Jurkat, Clone E6-1 (cell line): ENCODE measurements at regions not wholly inside any gene's neighbourhood (a gene's known extent, or its start where the extent isn't known, plus 50 kb on each side); places are given as distances from the start of the nearest gene placed in this dataset.

ENCODE experiments used
- DNase-seq: peaks from one replicate; pipeline ENCODE4 v3.0.0-alpha.2; 2011; ENCODE audit warnings: low read depth, low spot score
- H3K4me3 ChIP-seq: 2 replicates; pipeline ENCODE4 v1.5.1; 2011; ENCODE audit warnings: mild to moderate bottlenecking, low read length, control low read depth, moderate library complexity

DNA sequence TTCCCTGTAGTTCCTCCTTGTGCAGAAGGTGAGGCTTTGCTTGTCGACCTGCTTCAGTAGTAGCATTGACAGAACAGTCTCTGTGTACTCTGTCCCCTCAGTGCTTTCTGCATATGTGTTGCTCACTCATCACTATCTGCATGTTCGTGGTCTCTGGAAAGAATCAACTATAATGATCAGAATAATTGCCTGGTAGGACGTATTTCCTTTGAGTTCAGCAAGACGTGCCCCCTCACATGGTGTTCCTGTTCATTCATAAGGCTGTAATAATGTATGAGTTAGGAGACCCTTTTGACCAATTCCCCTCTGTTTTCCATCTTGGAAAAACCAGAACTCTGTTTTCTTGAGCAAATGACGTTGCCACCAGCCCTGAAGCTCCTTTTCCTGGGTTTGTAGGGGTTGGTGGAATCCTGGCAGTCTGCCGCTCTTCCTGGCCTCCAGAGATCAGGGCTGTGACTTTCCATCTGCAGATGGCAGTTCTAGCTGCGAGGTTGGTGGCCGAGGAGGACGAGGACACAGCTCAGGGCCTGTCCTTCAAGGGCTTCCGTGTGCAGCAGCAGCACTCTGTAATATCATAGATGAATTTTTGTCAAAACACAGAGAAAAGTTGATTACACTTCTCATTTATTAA lies 61.9 kb downstream of the EXOSC2 start:
- DNase-seq: no peak
- H3K4me3 ChIP-seq: no peak overlapping the region

DNA sequence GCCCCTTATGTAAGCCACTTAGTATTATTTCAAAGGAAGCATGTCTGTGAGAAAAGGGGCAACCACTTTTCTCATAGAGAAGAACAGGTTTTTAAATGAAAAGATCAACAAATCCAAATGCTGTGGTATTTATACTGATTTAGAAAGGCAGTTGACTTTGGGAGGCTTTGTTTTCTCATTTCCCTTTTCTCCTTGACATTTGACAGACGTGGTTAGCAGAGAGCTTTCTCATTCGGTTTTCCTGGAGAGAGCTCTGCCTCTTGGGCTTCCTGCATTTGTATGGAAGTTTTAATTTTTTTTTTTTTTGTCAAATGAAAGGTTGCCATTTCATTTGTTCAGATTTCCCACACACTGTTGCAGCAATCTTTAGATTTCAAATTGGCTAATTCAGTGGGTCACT lies 62.5 kb downstream of the EXOSC2 start:
- no peak for DNase-seq
- H3K4me3 ChIP-seq: no peak overlapping the region

DNA sequence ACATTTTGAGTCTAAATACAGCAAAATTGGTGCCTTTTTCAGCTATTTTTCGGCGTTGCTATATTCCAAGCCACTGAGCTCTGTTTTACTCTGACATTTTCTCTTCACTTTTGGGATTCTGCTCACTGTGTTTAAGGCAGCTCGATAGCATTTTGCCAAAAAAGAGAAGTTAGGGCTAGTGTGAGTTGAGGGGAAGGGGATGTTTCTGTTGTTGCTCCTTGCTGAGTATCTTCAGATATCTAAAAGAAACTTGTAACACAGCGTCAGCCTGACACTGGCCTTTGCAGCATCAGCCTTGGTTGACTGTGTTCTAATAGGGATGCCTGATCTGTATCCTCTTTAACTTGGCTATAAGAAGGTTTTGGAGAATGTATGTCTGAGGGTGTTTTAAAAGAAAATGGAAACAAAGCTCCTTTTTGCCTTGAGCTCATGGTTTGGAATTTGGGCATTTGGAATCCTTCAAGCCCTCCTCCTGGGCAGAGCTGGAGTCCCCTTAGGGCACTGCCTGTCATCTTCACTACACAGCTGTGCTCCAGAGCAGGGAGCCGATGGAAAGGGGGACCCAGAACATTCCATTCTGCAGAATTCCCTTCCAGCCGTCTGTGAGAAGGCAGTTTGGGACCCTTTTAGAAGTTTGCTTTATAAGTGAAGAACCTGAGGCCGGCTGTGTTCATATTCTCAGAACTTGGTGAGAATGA lies 63.0 kb downstream of the EXOSC2 start:
- no peak for DNase-seq

DNA sequence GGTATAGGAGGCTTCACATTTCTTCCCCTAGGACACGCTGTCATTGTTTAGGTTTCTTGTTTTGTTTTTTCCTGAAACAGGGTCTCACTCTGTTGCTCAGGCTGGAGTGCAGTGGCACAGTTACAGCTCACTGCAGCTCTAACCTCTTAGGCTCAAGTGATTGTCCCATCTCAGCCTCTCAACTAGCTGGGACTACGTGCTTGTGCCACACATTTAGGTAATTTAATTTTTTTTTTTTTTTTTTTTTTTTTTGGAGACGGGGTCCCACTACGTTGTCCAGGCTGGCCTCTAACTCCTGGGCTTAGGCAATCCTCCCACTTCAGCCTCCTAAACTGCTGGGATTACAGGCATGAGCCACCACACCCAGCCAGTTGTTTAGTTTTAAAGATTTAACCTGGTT lies 66.2 kb downstream of the EXOSC2 start:
- DNase-seq: no peak
- no peak overlapping the region for H3K4me3 ChIP-seq

More for the DNA sequence above, 63.0 kb downstream of the EXOSC2 start:
- H3K4me3 ChIP-seq: no peak overlapping the region

DNA sequence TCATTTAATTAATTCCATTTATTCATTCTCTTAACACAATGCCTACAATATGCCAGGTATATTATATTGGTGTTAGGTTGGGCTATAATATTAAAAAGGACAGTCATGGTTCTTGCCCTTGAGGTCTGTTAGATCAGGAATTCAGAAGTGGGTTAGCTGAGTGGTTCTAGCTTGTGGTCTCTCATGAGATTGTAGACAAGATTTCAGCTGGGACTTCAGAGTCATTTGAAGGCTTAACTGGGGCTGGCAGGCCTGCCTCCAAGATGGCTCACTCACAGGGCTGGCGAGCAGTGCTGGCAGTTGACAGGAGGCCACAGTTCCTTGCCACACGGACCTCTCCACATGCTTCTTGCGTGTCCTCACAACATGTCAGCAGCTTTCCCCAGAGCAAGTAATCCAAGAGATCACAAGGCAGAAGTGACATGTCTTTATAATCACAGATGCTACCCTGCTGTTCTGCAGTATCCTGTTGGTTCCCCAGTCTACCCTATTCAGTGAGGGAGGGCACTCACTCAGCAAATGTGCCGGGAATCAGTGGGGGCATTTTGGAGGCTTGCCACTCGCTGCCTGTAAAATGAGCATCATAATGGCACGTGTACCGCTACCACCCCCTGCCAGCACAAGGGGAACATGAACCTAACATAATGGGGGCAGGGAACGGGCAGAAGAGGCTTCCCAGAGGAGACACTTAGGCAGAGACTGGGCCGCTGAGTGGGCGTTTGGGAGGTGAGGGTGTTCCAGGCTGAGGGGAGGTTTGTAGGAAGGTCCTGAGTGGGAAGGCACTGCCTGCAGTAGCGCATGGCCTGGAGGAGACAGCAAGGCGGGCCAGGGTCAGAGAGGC lies 70.0 kb downstream of the EXOSC2 start:
- H3K4me3 ChIP-seq: no peak overlapping the region
- DNase-seq: no peak

DNA sequence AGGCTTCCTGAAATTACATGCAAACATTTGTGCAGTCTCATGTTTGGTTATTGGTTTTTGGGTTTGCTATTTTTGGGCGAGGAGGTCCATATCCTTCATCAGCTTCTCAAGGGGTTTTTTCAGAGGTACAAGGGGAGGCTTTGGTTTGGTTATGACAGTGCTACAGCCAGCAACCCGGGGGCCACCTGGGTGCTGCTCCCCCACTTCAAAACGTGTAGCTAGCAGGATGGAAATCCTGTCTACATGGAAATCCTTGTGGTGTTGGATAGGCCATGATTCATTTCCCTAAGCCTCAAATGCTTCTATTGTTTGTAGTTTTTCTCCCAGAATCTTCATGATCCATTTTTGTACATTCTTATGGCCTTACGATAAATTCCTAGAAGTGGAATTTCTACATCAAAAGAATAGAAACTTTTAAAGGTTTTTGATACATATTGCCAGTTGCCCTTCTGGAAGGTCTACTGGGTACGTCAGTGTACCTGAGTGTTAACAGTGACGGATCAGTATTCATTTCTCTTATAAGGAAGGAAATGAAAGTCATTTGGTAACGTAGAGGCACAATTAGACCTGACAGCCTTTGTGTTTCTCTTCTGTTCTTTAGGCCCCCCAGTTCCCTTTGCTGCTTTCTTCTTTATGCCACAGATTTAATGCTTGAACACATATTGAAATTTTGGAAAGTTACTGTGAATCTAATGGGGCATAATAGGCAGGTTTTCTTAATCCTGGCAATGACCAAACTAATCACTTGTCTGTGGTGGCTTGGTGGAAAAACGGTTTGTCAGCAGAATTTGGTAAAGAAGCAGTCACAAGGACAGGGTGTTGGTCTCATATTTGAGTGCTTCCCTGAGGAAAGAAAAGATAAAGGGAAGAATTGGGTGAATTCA lies 69.7 kb upstream of the ABL1 start:
- no peak overlapping the region for H3K4me3 ChIP-seq

DNA sequence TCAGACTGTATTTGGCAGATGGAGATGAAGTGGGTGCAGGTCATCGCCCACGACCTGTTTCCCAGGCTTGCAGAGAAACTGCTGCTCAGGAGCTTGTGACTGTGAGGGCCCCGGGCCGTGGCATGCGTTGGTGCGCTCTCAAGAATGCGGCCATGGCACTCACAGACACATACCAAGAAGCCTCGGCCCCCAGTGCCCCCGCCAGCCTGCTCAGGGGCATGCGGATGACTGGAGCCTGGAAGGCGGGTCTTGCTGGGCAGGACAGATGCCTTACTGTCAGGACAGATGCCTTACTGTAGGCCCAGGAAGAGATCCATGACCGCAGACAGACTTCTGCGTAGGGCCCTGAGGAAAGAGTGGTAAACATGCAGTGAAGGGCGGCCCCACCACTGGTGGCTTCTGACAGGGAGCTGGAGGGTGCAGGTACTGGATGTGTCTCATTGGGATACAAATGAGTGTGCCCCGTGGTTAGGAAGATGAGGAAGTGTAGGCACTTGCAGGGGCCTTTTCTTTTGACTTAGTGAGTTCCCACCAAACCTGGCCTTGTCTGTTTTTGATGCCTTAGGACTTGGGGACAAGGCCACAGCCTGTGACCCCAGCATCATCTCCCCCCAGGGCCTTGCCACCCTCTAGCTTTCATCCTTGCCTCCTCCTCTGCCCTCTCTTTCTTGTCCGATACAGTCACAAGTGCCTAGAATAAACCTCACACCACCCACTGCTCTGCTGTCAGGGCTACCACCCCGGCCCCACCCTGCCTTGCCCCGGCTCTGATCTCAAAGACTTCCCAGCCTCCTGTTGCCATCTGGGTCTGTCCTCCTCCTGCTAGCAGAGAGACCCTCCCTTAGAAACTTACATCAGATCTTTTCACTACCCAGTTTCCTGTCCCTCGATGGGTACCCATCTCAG lies 68.8 kb upstream of the ABL1 start:
- DNase-seq: no peak

More for the DNA sequence above, 69.7 kb upstream of the ABL1 start:
- no peak for DNase-seq

DNA sequence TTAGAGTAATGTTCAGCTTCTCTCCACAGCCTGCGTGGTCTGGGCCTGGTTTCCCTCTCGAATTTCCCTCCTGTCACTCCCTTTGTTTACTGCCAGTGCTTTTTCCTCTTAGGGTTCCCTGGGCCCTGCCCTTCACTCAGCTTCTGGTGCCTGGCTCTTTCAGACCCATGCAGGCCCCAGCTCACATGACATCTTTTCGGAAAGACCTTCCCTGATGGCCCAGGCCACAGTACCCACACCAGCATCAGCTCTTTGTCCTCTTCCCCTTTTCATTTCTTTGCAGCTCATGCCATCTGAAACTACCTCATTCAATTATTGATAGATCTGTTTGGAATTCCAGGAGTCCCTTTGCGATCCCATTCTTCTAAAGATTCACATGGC lies 68.1 kb upstream of the ABL1 start:
- DNase-seq: no peak
- H3K4me3 ChIP-seq: no peak overlapping the region

More for the DNA sequence above, 68.8 kb upstream of the ABL1 start:
- no peak overlapping the region for H3K4me3 ChIP-seq

DNA sequence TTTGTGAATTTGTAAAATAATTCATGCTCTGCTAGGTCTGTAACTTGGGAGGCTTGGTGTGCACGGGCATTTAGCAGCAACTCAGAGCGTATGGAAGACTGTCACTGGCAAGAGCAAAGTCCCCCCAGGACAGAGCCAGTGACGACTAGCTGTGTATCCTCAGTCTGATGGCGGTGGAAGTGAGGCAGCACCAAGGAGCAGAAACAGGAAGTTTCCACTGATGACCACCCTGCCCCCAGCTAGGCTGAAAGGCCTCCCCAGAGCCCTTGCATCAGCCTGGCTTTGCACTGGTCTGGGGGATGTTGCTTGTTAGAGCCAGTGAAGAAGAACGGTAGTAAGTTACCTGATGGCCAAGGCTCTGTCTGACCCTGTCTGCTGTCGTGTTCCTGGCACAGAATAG lies 66.8 kb upstream of the ABL1 start:
- no peak for DNase-seq
- H3K4me3 ChIP-seq: no peak overlapping the region

DNA sequence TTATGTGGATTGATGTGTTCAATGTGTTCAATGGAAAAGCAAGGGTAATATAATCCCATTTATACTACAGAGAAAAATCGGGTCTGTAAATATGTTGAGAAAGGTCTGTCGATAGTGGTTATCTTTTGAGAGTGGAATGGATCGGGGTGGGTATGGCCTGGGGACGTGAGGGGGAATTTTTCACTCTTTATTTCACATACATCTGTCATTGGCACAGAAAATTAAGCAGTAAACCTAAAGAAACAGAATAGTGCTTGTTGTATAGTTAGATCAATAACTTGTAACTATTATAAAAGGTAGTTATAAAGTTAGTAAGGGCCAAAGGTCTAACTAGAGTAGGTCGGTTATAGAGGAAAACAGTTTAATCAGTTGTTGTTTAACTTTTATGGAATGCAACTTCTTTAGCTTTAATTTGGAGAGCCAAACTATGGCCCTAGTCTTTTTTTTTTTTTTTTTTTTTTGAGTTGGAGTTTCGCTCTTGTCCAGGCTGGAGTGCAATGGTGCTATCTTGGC lies 66.1 kb upstream of the ABL1 start:
- no peak overlapping the region for H3K4me3 ChIP-seq
- DNase-seq: no peak

DNA sequence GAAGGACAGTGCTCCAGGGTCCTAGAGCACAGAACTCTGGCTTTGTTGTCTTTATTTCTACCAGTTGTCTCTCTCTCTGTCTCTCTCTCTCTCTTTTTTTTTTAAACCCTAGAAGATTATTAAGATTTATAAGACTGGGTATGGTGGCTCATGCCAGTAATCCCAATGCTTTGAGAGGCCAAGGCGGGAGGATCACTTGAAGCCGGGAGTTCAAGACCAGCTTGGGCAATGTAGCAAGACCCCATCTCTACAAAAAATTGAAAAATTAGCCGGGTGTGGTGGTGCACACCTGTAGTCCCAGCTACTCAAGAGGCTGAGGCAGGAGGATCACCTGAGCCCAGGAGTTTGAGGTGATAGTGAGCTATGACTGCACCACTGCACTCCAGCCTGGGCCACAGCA lies 65.0 kb upstream of the ABL1 start:
- no peak for DNase-seq
- H3K4me3 ChIP-seq: no peak overlapping the region

DNA sequence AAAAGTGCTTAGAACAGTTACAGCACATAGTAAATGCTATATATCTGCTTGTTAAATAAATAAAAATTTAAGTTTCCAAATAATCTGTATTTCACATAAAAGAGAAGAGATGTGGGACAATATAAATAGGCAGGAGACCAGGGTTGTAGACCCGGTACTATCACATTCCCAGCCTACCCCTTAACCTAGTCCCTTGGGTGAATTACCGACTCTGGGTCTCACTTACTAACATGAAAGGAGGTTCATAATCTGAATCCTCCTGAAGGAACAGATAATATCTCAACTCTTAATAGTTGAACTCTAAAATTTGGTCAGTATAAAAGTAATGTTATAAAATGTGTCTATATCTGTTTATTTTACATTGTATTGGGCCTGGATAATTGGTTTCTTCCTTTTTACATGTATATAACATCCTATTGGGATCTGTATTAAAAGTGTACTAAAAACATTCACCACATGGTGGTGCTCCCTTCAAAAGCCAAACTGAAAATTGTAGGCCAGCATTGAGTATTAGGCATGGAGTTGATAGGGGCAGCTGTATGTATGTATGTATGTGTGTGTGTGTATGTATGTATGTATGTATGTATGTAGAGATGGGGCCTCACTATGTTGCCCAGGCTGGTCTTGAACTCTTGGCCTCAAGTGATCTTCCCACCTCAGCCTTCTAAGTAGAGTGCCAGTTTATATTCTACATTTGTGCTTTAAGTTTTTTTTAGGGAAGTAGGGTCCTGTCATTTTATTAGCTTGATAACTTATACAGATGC lies 64.2 kb upstream of the ABL1 start:
- DNase-seq: peak; percentile 37

DNA sequence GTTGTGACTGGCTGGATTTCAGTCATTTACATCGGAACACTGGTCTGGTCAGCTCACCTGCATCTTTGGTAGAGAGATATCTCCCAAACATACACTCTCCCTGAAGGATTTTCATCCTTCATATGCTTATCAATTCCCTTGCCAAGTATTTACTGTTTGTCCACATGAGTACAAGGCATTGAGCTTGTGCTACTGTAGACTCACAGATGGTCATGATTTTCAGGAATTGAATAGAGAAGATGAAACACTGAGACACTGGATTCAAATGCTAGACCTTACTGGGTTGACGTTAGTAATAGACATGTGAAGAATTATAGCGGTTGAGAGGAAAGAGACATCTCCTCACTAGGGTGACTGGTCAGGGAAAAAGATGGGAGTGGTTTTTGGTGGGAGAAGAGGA lies 62.9 kb upstream of the ABL1 start:
- no peak for DNase-seq
- H3K4me3 ChIP-seq: no peak overlapping the region

More for the DNA sequence above, 64.2 kb upstream of the ABL1 start:
- H3K4me3 ChIP-seq: no peak overlapping the region

DNA sequence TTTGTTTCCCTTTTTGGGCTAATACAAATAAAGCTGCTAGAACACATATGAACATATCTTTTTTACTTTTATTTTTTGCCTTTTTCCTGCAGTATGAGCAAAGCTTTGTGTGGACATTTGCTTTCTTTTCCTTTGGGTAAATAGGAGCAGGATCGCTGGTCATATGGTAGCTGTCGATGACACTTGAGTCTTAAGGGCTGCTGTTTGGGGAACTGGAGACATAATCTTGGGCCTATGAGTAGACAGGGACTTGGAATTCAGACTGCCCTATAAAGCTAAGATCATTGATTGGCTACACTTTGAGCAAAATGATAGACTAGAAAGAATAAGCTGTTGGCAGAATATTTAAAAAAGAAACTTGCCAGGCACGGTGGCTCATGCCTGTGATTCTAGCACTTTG lies 60.9 kb upstream of the ABL1 start:
- no peak for DNase-seq
- H3K4me3 ChIP-seq: no peak overlapping the region

DNA sequence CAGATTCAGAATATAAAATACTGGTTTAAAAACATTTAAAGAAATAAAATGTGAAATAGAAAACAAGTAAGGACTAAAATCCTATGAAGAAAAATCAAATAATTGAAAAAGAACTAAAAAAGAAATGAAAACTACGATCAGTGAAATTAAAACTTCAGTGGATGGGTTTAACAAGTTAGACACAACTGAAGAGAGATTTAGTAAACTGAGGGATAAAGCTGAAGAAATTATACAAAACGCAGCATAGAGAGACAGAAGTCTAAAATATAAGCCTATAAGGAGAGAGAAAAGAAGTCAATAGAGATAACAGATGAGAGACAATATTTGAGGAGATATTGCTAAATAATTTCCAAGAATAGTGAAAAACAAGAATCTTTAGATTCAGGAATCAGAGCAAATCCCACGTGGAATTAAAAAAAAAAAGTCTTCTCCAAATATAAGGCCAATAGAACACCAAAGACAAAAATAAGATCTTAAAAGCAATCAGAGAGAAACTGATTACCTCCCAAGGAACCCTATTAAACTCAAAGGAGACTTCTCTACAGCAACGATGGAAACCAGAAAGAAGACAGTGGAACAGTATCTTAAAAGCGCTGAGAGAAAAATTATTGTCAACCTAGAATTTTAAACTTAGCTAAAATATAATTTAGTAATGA lies 59.6 kb upstream of the ABL1 start:
- H3K4me3 ChIP-seq: no peak overlapping the region

DNA sequence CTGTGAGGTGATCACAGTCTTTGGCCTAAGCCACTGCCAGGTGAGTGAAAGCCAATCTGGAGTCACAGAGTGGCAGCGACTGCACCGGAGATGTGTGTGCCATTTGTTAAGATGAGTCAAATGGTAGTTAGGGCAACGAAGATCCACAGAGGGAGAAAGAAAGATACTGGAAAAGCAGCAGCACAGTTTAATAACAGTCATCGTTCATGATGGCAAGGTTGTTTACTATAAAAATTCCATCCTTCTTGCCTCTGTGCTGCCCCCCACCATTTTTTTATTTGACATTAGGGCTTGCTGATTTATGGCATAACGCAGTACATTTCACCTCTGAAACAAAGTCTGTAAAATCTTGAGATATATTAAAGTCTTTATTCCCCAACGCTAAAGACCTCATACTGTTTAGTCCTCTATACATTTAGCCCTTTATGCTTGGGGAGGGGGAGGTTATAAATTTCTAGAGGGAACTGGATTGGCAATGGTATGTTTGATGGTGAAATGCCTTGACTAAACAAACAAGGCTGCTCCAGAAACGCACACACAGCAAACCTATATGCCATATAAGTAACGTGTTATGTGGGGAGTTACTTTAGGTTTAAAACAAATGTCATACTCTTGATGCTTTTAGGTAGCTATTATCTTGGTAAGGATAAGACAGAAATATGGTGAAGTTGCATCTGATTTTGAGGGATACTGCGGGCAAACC lies 55.8 kb upstream of the ABL1 start:
- no peak overlapping the region for H3K4me3 ChIP-seq
- no peak for DNase-seq

More for the DNA sequence above, 59.6 kb upstream of the ABL1 start:
- DNase-seq: no peak
